ENCODE measurements at regions not wholly inside any gene's neighbourhood (a gene's known extent, or its start where the extent isn't known, plus 50 kb on each side); places are given as distances from the start of the nearest gene placed in this dataset.
"Not testable (repeated sequence)": the region's sequence is repeated elsewhere in the genome, so short reads cannot be mapped to it uniquely, and the experiment has no call there.

- TF ChIP-seq CTCF (IDR thresholded peaks at IDR 0.05); TAF1 (IDR thresholded peaks at IDR 0.05; ENCODE audit: borderline replicate concordance, low read depth, low read length); MXI1 (IDR thresholded peaks at IDR 0.05; ENCODE audit: low read depth, low read length); GATA2 (CRISPR knock-in tag; IDR thresholded peaks at IDR 0.05); SIN3A (IDR thresholded peaks at IDR 0.05; ENCODE audit: borderline replicate concordance, low read depth, low read length); POLR2AphosphoS5 (IDR thresholded peaks at IDR 0.05; ENCODE audit: low read depth, low read length); SMC3 (IDR thresholded peaks at IDR 0.05; ENCODE audit: low read depth, low read length); CHD2 (IDR thresholded peaks at IDR 0.05; ENCODE audit: low read length, partially characterized antibody); RCOR1 (IDR thresholded peaks at IDR 0.05; ENCODE audit: low read length); ELF1 (IDR thresholded peaks at IDR 0.05): not testable (repeated sequence)
- TF ChIP-seq, protein P1, sequence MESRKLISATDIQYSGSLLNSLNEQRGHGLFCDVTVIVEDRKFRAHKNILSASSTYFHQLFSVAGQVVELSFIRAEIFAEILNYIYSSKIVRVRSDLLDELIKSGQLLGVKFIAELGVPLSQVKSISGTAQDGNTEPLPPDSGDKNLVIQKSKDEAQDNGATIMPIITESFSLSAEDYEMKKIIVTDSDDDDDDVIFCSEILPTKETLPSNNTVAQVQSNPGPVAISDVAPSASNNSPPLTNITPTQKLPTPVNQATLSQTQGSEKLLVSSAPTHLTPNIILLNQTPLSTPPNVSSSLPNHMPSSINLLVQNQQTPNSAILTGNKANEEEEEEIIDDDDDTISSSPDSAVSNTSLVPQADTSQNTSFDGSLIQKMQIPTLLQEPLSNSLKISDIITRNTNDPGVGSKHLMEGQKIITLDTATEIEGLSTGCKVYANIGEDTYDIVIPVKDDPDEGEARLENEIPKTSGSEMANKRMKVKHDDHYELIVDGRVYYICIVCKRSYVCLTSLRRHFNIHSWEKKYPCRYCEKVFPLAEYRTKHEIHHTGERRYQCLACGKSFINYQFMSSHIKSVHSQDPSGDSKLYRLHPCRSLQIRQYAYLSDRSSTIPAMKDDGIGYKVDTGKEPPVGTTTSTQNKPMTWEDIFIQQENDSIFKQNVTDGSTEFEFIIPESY (IDR thresholded peaks at IDR 0.05; ENCODE audit: borderline replicate concordance, low read depth): not testable (repeated sequence)
- TF ChIP-seq, protein P2, sequence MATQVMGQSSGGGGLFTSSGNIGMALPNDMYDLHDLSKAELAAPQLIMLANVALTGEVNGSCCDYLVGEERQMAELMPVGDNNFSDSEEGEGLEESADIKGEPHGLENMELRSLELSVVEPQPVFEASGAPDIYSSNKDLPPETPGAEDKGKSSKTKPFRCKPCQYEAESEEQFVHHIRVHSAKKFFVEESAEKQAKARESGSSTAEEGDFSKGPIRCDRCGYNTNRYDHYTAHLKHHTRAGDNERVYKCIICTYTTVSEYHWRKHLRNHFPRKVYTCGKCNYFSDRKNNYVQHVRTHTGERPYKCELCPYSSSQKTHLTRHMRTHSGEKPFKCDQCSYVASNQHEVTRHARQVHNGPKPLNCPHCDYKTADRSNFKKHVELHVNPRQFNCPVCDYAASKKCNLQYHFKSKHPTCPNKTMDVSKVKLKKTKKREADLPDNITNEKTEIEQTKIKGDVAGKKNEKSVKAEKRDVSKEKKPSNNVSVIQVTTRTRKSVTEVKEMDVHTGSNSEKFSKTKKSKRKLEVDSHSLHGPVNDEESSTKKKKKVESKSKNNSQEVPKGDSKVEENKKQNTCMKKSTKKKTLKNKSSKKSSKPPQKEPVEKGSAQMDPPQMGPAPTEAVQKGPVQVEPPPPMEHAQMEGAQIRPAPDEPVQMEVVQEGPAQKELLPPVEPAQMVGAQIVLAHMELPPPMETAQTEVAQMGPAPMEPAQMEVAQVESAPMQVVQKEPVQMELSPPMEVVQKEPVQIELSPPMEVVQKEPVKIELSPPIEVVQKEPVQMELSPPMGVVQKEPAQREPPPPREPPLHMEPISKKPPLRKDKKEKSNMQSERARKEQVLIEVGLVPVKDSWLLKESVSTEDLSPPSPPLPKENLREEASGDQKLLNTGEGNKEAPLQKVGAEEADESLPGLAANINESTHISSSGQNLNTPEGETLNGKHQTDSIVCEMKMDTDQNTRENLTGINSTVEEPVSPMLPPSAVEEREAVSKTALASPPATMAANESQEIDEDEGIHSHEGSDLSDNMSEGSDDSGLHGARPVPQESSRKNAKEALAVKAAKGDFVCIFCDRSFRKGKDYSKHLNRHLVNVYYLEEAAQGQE (IDR thresholded peaks at IDR 0.05; ENCODE audit: low read depth, low read length): not testable (repeated sequence)
- TF ChIP-seq, protein P3, sequence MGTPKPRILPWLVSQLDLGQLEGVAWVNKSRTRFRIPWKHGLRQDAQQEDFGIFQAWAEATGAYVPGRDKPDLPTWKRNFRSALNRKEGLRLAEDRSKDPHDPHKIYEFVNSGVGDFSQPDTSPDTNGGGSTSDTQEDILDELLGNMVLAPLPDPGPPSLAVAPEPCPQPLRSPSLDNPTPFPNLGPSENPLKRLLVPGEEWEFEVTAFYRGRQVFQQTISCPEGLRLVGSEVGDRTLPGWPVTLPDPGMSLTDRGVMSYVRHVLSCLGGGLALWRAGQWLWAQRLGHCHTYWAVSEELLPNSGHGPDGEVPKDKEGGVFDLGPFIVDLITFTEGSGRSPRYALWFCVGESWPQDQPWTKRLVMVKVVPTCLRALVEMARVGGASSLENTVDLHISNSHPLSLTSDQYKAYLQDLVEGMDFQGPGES (IDR thresholded peaks at IDR 0.05; ENCODE audit: low read depth, low read length): not testable (repeated sequence)
Observed at GRCh38 chr6:26799903-26800633, 140.5 kb upstream of the ZNF322 start.
